Esophagus muscularis mucosa (tissue), 4 donors: ENCODE measurements at regions not wholly inside any gene's neighbourhood (a gene's known extent, or its start where the extent isn't known, plus 50 kb on each side); places are given as distances from the start of the nearest gene placed in this dataset.
"Not testable (repeated sequence)": the region's sequence is repeated elsewhere in the genome, so short reads cannot be mapped to it uniquely, and the experiment has no call there.

Experiments used
- EP300 ChIP-seq: sonication (generic); formaldehyde crosslinking; IDR thresholded peaks from one replicate; pipeline ENCODE4 v1.6.1; 2017; ENCODE audit warnings: antibody characterized with exemption
- POLR2AphosphoS5 ChIP-seq, 2 donors: sonication (generic); formaldehyde crosslinking; IDR thresholded peaks; one replicate each; pipeline ENCODE4 v1.6.1; 2017; ENCODE audit warnings: antibody characterized with exemption in 2 of 2
- TF ChIP-seq, protein P1 (sequence below), 3 experiments: fragments of 200-600 bp in 2 of 3; fragments of 450-650 bp in 1 of 3; sonication (generic) in 2 of 3; IDR thresholded peaks; one replicate each; pipeline ENCODE4 v1.5.1; 2017 to 2019; ENCODE audit warnings: antibody characterized with exemption in 3 of 3, mild to moderate bottlenecking in 2 of 3, moderate library complexity in 1 of 3

DNA sequence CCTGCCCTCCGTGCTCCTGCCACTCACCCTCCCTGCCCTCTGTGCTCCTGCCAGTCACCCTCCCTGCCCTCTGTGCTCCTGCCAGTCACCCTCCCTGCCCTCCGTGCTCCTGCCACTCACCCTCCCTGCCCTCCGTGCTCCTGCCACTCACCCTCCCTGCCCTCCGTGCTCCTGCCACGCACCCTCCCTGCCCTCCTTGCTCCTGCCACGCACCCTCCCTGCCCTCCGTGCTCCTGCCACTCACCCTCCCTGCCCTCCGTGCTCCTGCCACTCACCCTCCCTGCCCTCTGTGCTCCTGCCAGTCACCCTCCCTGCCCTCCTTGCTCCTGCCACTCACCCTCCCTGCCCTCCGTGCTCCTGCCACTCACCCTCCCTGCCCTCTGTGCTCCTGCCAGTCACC is 145.4 kb upstream of the ZNF469 start:
- TF ChIP-seq EP300; POLR2AphosphoS5 (IDR thresholded peaks at IDR 0.05): not testable (repeated sequence)
- TF ChIP-seq, protein P1, sequence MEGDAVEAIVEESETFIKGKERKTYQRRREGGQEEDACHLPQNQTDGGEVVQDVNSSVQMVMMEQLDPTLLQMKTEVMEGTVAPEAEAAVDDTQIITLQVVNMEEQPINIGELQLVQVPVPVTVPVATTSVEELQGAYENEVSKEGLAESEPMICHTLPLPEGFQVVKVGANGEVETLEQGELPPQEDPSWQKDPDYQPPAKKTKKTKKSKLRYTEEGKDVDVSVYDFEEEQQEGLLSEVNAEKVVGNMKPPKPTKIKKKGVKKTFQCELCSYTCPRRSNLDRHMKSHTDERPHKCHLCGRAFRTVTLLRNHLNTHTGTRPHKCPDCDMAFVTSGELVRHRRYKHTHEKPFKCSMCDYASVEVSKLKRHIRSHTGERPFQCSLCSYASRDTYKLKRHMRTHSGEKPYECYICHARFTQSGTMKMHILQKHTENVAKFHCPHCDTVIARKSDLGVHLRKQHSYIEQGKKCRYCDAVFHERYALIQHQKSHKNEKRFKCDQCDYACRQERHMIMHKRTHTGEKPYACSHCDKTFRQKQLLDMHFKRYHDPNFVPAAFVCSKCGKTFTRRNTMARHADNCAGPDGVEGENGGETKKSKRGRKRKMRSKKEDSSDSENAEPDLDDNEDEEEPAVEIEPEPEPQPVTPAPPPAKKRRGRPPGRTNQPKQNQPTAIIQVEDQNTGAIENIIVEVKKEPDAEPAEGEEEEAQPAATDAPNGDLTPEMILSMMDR (IDR thresholded peaks at IDR 0.05), result not testable (repeated sequence)
